HK-2 (cell line): ENCODE measurements at regions not wholly inside any gene's neighbourhood (a gene's known extent, or its start where the extent isn't known, plus 50 kb on each side); places are given as distances from the start of the nearest gene placed in this dataset.
"Not testable (repeated sequence)": the region's sequence is repeated elsewhere in the genome, so short reads cannot be mapped to it uniquely, and the experiment has no call there.

Experiments used
- DNase-seq: peaks from one replicate; pipeline ENCODE4 v3.0.0-alpha.2; 2018; ENCODE audit not compliant: unreplicated experiment

- peak; percentile 91 for DNase-seq
These were observed 334.1 kb upstream of the MYT1L start for GRCh38 chr2:2664989-2665833.

- DNase-seq, result no peak
These were observed 332.4 kb upstream of the MYT1L start for GRCh38 chr2:2663401-2664036.

- DNase-seq, result no peak
These were observed 331.8 kb upstream of the MYT1L start for GRCh38 chr2:2662847-2663356.

- no peak for DNase-seq
These were observed 331.2 kb upstream of the MYT1L start for GRCh38 chr2:2662037-2662846.

GRCh38 chr2:2660789-2661355 is 329.8 kb upstream of the MYT1L start:
- no peak for DNase-seq

GRCh38 chr2:2657121-2657962 is 326.3 kb upstream of the MYT1L start:
- no peak for DNase-seq

GRCh38 chr2:2656115-2657011 is 325.3 kb upstream of the MYT1L start:
- no peak for DNase-seq

- DNase-seq, result no peak
These were observed 324.5 kb upstream of the MYT1L start for GRCh38 chr2:2655453-2656114.

GRCh38 chr2:2653231-2653630 is 322.2 kb upstream of the MYT1L start:
- no peak for DNase-seq

- no peak for DNase-seq
These were observed 319.7 kb upstream of the MYT1L start for GRCh38 chr2:2650608-2651375.

GRCh38 chr2:2649109-2650072 is 318.3 kb upstream of the MYT1L start:
- DNase-seq, result no peak

- DNase-seq, result no peak
These were observed 317.0 kb upstream of the MYT1L start for GRCh38 chr2:2648094-2648493.

- DNase-seq, result no peak
These were observed 316.1 kb upstream of the MYT1L start for GRCh38 chr2:2647141-2647541.

GRCh38 chr2:2646433-2647051 is 315.5 kb upstream of the MYT1L start:
- no peak for DNase-seq

- DNase-seq, result no peak
These were observed 314.2 kb upstream of the MYT1L start for GRCh38 chr2:2645162-2645855.

GRCh38 chr2:2644751-2645150 is 313.7 kb upstream of the MYT1L start:
- not testable (repeated sequence) for DNase-seq
